ENCODE measurements at regions not wholly inside any gene's neighbourhood (a gene's known extent, or its start where the extent isn't known, plus 50 kb on each side); places are given as distances from the start of the nearest gene placed in this dataset.

GRCh38 chr13:40309881-40310280 lies 356.6 kb downstream of the FOXO1 start:
- Histone ChIP-seq H3K9me3 (ENCODE audit: control insufficient read depth, low read depth, low read length) (peaks cover 4% of the 10 kb centered on the region), H3K4me1 (ENCODE audit: control insufficient read depth, extremely low read depth, insufficient read depth, low read length) (no peaks in the 10 kb centered on the region), H3K9ac (ENCODE audit: control insufficient read depth, extremely low read depth, insufficient read depth, low read length) (no peak overlapping the region), H3K4me2 (ENCODE audit: control insufficient read depth, extremely low read depth, insufficient read depth, low read depth, low read length) (no peak overlapping the region), H3K4me3 (ENCODE audit: control insufficient read depth in 2 of 3, extremely low read depth in 1 of 3, insufficient read depth in 2 of 3, low read depth in 1 of 3, low read length in 3 of 3) (no peak overlapping the region), H3K9me1 (ENCODE audit: control insufficient read depth, extremely low read depth, insufficient read depth, low read length) (no peaks in the 10 kb centered on the region), H3K36me3 (ENCODE audit: control insufficient read depth in 2 of 2, extremely low read depth in 1 of 2, insufficient read depth in 2 of 2, low read length in 2 of 2) (no peaks in the 10 kb centered on the region), H4K20me1 (ENCODE audit: control insufficient read depth, extremely low read depth, insufficient read depth, low read length) (no peaks in the 10 kb centered on the region), H3K27ac (ENCODE audit: control insufficient read depth, insufficient read depth, low read length) (no peak overlapping the region), H3K27me3 (ENCODE audit: control insufficient read depth, extremely low read depth, insufficient read depth, low read length) (no peaks in the 10 kb centered on the region), H3K79me2 (ENCODE audit: control insufficient read depth, insufficient read depth, low read length) (no peaks in the 10 kb centered on the region), H2AFZ (ENCODE audit: control insufficient read depth, low read length) (no peak overlapping the region)
- dilution Hi-C loops (cut with MboI; ENCODE audit: extremely low pct_ligation_motif_present, low sequenced_read_pairs) = no loop called here
- TF ChIP-seq EZH2 (IDR thresholded peaks at IDR 0.05; ENCODE audit: low read length) (no peak), CTCF (optimal IDR thresholded peaks at IDR 0.05 in 1 of 3, IDR thresholded peaks at IDR 0.05 in 1 of 3, conservative IDR thresholded peaks at IDR 0.05 in 1 of 3; ENCODE audit: extremely low read depth in 1 of 3, insufficient read depth in 2 of 3, low read length in 3 of 3) (no peak)
- DNase-seq (ENCODE audit: low read depth, low spot score) = no peak
- no peak for FAIRE-seq

GRCh38 chr13:40311356-40312101 lies 354.9 kb downstream of the FOXO1 start:
- FAIRE-seq (no peak), DNase-seq (ENCODE audit: low read depth, low spot score) (no peak)
- Histone ChIP-seq H3K4me3 (ENCODE audit: control insufficient read depth in 2 of 3, extremely low read depth in 1 of 3, insufficient read depth in 2 of 3, low read depth in 1 of 3, low read length in 3 of 3) (no peak overlapping the region), H3K4me2 (ENCODE audit: control insufficient read depth, extremely low read depth, insufficient read depth, low read depth, low read length) (no peak overlapping the region), H3K4me1 (ENCODE audit: control insufficient read depth, extremely low read depth, insufficient read depth, low read length) (no peaks in the 10 kb centered on the region), H3K27ac (ENCODE audit: control insufficient read depth, insufficient read depth, low read length) (no peak overlapping the region), H3K9me3 (ENCODE audit: control insufficient read depth, low read depth, low read length) (peaks cover 2% of the 10 kb centered on the region), H3K9ac (ENCODE audit: control insufficient read depth, extremely low read depth, insufficient read depth, low read length) (no peak overlapping the region), H3K79me2 (ENCODE audit: control insufficient read depth, insufficient read depth, low read length) (no peaks in the 10 kb centered on the region), H3K36me3 (ENCODE audit: control insufficient read depth in 2 of 2, extremely low read depth in 1 of 2, insufficient read depth in 2 of 2, low read length in 2 of 2) (no peaks in the 10 kb centered on the region), H2AFZ (ENCODE audit: control insufficient read depth, low read length) (no peak overlapping the region), H3K27me3 (ENCODE audit: control insufficient read depth, extremely low read depth, insufficient read depth, low read length) (no peaks in the 10 kb centered on the region), H3K9me1 (ENCODE audit: control insufficient read depth, extremely low read depth, insufficient read depth, low read length) (no peaks in the 10 kb centered on the region), H4K20me1 (ENCODE audit: control insufficient read depth, extremely low read depth, insufficient read depth, low read length) (no peaks in the 10 kb centered on the region)
- TF ChIP-seq EZH2 (IDR thresholded peaks at IDR 0.05; ENCODE audit: low read length) = no peak
- TF ChIP-seq CTCF (optimal IDR thresholded peaks at IDR 0.05 in 1 of 3, IDR thresholded peaks at IDR 0.05 in 1 of 3, conservative IDR thresholded peaks at IDR 0.05 in 1 of 3; ENCODE audit: extremely low read depth in 1 of 3, insufficient read depth in 2 of 3, low read length in 3 of 3) = no peak
- dilution Hi-C loops (cut with MboI; ENCODE audit: extremely low pct_ligation_motif_present, low sequenced_read_pairs) = no loop called here

Measured in keratinocyte (primary cell).